Glomerular visceral epithelial cell (primary cell): ENCODE measurements at regions not wholly inside any gene's neighbourhood (a gene's known extent, or its start where the extent isn't known, plus 50 kb on each side); places are given as distances from the start of the nearest gene placed in this dataset.
A peak's percentile ranks its signal among the peaks of the same experiment; 100 is the strongest.
"Not testable (repeated sequence)": the region's sequence is repeated elsewhere in the genome, so short reads cannot be mapped to it uniquely, and the experiment has no call there.

ENCODE experiments used
- DNase-seq: peaks from one replicate; pipeline ENCODE4 v3.0.0-alpha.2; 2016; ENCODE audit errors: extremely low spot score

GRCh38 chr9:40592406-40592805, 536.1 kb downstream of the FOXD4L6 start:
- not testable (repeated sequence) for DNase-seq

GRCh38 chr9:40591915-40592314, 536.6 kb downstream of the FOXD4L6 start:
- peak; percentile 0 for DNase-seq

- not testable (repeated sequence) for DNase-seq
Observed at GRCh38 chr9:40587475-40588195, 540.8 kb downstream of the FOXD4L6 start.

- DNase-seq = not testable (repeated sequence)
Observed at GRCh38 chr9:40584039-40584438, 544.4 kb downstream of the FOXD4L6 start.

- not testable (repeated sequence) for DNase-seq
Observed at GRCh38 chr9:40583230-40583629, 545.3 kb downstream of the FOXD4L6 start.

- not testable (repeated sequence) for DNase-seq
Observed at GRCh38 chr9:40578908-40579307, 549.6 kb downstream of the FOXD4L6 start.
